ENCODE measurements at regions not wholly inside any gene's neighbourhood (a gene's known extent, or its start where the extent isn't known, plus 50 kb on each side); places are given as distances from the start of the nearest gene placed in this dataset.
A peak's percentile ranks its signal among the peaks of the same experiment; 100 is the strongest.
"Not testable (repeated sequence)": the region's sequence is repeated elsewhere in the genome, so short reads cannot be mapped to it uniquely, and the experiment has no call there.

- DNase-seq (ENCODE audit: low spot score), result no peak
These were observed 101.8 kb downstream of the RPLP1 start for GRCh38 chr15:69554279-69554961.

DNA sequence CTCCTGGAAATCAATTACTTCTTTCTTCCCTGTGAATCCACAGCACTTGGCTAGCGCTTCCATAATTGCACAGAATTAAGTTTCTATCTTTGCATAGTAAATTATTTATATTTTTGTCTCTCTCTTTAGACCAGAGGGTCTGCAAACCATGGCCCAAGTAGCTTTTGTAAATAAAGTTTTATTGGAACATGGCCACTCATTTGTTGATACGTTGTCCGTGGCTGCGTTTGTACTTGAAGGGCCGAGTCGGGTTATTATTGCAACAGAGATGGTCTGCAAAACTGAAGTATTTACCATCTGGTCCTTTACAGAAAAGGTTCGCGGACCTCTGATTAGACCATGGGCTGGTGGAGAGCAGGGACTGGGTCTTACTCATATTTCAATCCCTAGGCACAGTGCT, 102.5 kb downstream of the RPLP1 start:
- DNase-seq (ENCODE audit: low spot score), result no peak

GRCh38 chr15:69556344-69556743, 103.7 kb downstream of the RPLP1 start:
- no peak for DNase-seq (ENCODE audit: low spot score)

DNA sequence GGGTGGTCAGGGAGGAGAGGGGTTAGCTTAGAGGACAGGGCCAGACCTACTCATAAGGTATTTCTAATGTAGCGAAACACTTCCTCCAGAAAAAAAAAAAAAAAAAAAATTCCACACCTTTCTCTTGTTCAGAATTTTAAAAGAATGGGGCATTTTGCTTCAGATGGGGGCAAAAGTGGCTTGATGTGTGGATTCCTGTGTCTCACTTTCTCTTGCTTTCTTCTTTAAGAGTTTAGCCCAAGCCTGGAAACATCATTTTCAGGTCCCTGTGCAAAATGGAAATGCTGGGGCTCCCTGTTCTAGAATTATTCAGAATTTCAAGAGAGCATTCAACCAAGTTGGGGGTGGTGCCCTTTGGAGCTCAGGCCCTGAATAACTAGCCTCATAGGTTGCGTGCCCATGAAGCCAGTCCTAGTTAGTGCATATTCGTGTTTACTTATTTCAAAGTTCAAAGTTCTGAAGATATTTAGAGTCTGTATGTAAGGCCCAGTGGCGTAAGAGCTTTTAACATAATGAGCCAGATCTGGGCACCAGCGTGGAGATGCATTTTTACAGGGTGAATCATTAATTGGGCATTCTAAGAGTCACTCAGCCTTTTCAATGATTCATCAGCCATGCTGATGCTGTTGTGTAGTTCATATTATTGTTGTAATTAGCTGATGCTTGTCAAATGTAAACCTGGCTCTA, 104.5 kb downstream of the RPLP1 start:
- no peak for DNase-seq (ENCODE audit: low spot score)

GRCh38 chr15:69557707-69558409, 105.2 kb downstream of the RPLP1 start:
- DNase-seq (ENCODE audit: low spot score), result no peak

DNA sequence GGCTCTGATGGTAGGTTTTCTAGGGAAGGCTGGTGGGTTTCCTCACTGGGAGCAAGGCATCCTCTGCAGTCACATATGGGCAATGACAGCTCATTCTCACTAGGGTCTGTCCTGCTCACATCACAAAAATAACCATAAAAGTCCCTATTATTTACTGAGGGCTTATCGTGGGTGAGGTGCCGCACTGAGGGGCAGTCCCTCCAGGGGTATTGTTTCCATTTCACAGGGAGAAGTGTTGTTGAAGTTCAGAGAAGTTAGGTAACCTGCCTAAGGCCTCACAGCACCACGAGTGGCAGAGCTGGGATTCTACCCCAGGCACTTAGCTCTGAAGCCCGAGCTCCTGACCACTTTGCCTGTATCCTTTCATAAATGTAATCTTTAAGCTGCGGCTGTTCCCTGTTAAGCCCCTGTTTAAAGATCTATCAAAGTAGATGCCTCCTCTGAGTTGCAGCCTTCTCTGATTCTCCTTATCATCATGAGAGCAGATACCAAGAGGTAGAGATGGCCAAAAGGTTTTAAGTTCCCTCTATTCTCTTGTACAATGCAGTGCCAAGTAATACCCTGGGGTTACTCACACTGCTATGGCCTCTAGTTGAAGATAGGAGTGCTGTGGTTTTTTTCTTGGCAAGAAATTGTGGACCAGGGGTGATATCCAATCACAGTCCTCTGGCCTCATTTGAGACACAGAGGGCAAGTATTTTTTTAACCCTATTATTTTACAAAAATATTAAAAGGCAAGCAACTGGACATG, 107.0 kb downstream of the RPLP1 start:
- DNase-seq (ENCODE audit: low spot score), result no peak

- no peak for DNase-seq (ENCODE audit: low spot score)
These were observed 108.6 kb downstream of the RPLP1 start for GRCh38 chr15:69561071-69561784.

GRCh38 chr15:69562116-69562515, 109.5 kb downstream of the RPLP1 start:
- DNase-seq (ENCODE audit: low spot score), result no peak

DNA sequence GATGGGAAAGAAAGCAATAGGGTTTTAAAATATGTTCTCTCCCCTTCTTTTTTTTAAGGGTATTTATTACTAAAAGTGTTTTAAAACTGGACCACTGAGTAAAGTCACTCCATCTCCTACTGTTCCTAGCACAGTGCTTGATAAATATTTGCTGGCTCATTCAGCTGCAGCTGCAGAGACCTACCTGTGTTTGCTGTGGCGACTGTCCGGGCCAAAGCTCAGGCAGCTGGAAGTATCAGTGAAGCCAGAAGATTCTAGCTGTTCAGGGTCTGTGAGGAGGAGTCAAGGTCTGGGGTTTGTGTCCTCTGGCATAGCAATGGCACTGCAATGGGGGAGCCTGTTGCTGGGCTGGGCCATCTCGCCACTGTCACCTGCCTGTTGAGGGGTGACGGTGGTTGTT, 109.9 kb downstream of the RPLP1 start:
- DNase-seq (ENCODE audit: low spot score), result no peak

DNA sequence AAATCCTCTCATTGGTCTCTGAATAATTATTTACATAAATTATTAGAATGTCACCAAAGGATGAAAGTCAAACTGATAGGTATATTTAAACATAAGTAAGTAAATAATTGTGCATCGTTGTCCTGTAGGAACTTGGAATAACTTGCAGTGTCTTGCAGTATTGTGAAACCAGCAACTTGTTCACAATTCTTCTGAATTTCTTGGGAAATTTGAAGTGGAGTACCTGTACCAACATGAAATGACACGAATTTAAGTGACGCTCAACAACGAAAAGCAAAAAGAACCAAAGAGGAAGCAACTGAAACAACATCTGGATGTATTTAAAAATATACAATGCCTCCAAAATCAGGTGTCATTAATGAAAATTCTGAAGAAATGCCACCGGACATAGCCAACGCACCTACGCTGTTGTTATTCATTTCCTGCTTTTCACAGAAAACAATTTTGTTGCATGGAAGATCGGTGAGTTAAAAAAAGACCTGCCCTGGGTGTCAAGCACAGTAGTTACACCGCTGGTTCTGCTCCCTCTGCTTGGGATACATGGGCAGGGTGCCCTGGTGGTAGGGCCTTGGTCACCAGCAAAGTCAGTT, 112.5 kb downstream of the RPLP1 start:
- DNase-seq (ENCODE audit: low spot score), result no peak

DNA sequence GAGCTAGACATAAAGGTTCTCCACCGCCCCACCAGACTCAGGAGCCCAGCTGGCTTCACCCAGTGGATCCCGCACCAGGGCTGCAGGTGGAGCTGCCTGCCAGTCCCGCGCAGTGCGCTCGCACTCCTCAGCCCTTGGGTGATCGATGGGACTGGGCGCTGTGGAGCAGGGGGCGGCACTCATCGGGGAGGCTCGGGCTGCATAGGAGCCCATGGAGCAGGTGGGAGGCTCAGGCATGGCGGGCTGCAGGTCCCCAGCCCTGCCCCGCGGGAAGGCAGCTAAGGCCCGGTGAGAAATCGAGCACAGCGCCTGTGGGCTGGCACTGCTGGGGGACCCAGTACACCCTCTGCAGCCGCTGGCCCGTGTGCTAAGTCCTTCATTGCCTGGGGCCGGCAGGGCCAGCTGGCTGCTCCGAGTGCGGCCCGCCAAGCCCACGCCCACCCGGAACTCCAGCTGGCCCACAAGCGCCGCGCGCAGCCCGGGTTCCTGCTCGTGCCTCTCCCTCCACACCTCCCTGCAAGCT, 114.7 kb downstream of the RPLP1 start:
- not testable (repeated sequence) for DNase-seq (ENCODE audit: low spot score)

DNA sequence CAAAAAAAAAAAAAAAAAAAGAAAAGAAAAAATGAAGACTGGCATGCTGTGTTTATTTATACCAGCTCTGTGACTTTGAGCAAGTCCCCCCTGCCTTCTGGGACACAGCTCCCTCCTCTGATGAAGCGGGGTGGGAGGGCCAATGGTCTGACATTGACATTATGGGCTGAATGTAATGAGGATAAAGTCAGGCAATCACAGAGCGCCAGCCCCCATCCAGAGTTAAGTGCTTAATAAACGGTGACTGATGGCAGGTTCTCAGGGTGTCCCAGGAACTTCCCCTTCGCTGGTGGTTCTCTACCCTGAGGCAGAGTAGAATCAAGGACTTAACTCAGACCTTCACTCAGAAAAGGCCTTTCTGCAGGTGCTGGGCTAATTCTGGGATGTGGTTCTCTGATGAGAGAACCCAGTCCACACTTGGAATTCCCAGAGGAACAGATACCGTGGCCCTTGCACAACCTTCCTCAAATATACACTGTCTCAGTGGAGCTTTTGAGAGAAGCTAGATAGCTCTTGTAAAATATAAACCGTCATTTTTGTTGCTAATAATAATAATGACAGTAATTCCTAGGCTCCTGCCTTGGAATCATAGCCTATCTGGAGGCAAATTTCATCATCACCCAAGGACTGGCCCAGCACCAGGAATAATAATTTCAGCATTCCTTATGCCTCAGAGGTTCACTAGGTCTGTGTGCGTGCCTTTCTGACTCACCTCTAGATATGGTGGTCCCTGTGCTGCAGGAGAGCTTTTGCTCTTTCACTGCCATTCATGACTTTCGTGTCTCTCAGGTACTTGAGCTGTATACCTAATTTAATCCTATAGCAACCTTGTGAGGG, 115.8 kb downstream of the RPLP1 start:
- no peak for DNase-seq (ENCODE audit: low spot score)

DNA sequence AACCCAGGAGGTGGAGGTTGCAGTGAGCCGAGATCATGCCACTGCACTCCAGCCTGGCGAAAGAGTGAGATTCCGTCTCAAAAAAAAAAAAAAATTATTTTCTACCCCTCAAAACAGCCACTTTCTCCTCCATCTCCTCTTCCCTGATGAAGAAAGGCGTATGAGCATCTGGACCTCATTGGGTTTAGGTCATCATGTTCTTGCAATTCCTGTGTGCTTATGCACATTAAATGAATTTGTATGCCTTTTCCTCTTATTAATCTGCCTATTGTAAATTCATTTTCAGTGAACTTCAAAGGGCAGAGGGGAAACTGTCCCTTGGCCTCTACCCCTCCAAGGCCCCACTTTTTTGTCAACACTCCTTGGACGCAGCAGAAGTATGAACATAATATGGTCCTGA, 117.8 kb downstream of the RPLP1 start:
- DNase-seq (ENCODE audit: low spot score), result no peak

- no peak for DNase-seq (ENCODE audit: low spot score)
These were observed 118.4 kb downstream of the RPLP1 start for GRCh38 chr15:69570997-69571396.

DNA sequence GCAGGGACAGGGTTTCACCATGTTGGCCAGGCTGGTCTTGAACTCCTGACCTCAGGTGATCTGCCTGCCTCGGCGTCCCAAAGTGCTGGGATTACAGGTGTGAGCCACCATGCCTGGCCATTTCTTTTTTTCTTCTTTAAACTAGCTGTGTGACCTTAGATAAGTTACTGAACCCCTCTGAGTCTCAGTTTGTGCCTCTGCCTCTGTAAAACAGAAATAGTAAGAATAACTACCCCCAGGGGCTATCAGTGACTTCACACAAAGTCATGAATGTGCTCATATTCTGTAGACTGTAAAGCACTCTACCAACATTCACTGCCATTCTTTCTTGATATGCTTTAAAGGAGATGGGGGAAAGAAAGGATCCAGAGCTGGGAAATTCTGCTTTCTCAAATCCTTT, 120.7 kb downstream of the RPLP1 start:
- DNase-seq (ENCODE audit: low spot score), result not testable (repeated sequence)

DNA sequence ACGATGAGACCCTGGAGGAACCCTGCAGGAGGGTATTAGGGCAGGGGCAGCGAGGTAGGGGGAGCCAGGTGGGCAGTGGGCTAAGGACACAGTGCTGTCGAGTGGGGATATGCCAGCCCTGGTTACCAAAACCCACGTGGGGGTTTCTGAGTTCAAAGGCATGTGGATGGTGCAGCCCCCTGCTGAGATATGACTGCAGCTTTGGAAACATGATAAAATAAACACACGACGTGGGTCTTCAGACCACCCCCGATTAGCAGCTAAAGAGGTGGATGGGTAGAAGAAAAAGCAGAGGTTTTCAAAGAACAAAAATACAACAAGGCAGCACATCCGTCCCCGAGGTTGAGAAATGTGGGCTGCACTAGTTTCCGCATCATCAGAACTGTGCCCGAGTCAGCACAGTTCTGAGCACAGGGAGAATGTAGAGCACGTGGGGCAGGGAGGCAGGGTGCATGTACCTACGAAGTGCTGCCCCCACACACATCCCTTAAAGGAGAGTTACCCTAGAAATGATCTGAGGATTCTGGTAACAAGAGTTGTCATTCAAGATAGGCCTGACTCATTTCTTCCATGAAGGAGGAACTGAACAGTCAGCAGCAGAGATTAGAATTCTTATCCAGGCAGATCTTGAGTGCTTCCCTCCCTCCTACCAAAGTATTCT, 121.3 kb downstream of the RPLP1 start:
- DNase-seq (ENCODE audit: low spot score), result no peak

- no peak for DNase-seq (ENCODE audit: low spot score)
These were observed 121.9 kb downstream of the RPLP1 start for GRCh38 chr15:69574506-69574905.

- no peak for DNase-seq (ENCODE audit: low spot score)
These were observed 122.8 kb downstream of the RPLP1 start for GRCh38 chr15:69575387-69575786.

GRCh38 chr15:69576035-69576526, 123.5 kb downstream of the RPLP1 start:
- peak; percentile 57 for DNase-seq (ENCODE audit: low spot score)

Data from ureter (tissue), 1 donor.